Left forelimb (tissue), 1 donor: ENCODE measurements at regions not wholly inside any gene's neighbourhood (a gene's known extent, or its start where the extent isn't known, plus 50 kb on each side); places are given as distances from the start of the nearest gene placed in this dataset.

ENCODE experiments used
- DNase-seq: peaks from one replicate; pipeline ENCODE4 v3.0.0-alpha.2; 2018; ENCODE audit warnings: low spot score

GRCh38 chr16:86958423-86958822 is 358.8 kb downstream of the C16orf95 start:
- DNase-seq, result no peak

- DNase-seq, result no peak
Observed at GRCh38 chr16:86959091-86959651, 358.0 kb downstream of the C16orf95 start.

GRCh38 chr16:86959729-86960128 is 357.5 kb downstream of the C16orf95 start:
- DNase-seq, result no peak

- no peak for DNase-seq
Observed at GRCh38 chr16:86960266-86960665, 356.9 kb downstream of the C16orf95 start.

- DNase-seq, result no peak
Observed at GRCh38 chr16:86961171-86961601, 356.0 kb downstream of the C16orf95 start.

- no peak for DNase-seq
Observed at GRCh38 chr16:86962259-86962658, 354.9 kb downstream of the C16orf95 start.

GRCh38 chr16:86962913-86963312 is 354.3 kb downstream of the C16orf95 start:
- no peak for DNase-seq

GRCh38 chr16:86963600-86964575 is 353.3 kb downstream of the C16orf95 start:
- DNase-seq, result no peak

GRCh38 chr16:86964796-86965241 is 352.4 kb downstream of the C16orf95 start:
- no peak for DNase-seq

- no peak for DNase-seq
Observed at GRCh38 chr16:86965331-86965730, 351.9 kb downstream of the C16orf95 start.

GRCh38 chr16:86965840-86966550 is 351.2 kb downstream of the C16orf95 start:
- no peak for DNase-seq

- no peak for DNase-seq
Observed at GRCh38 chr16:86966777-86967176, 350.4 kb downstream of the C16orf95 start.

- DNase-seq, result no peak
Observed at GRCh38 chr16:86968866-86969265, 348.3 kb downstream of the C16orf95 start.

- DNase-seq, result no peak
Observed at GRCh38 chr16:86969716-86970115, 347.5 kb downstream of the C16orf95 start.

GRCh38 chr16:86970279-86970678 is 346.9 kb downstream of the C16orf95 start:
- no peak for DNase-seq

GRCh38 chr16:86970726-86971125 is 346.5 kb downstream of the C16orf95 start:
- no peak for DNase-seq

GRCh38 chr16:86971251-86971650 is 345.9 kb downstream of the C16orf95 start:
- DNase-seq, result no peak

GRCh38 chr16:86974120-86974519 is 343.1 kb downstream of the C16orf95 start:
- DNase-seq, result no peak

- DNase-seq, result no peak
Observed at GRCh38 chr16:86975445-86975844, 341.7 kb downstream of the C16orf95 start.

GRCh38 chr16:86977076-86977676 is 340.0 kb downstream of the C16orf95 start:
- DNase-seq, result no peak

GRCh38 chr16:86978445-86979030 is 338.7 kb downstream of the C16orf95 start:
- no peak for DNase-seq

GRCh38 chr16:86979061-86979460 is 338.1 kb downstream of the C16orf95 start:
- DNase-seq, result no peak
